GM12875 (cell line): ENCODE measurements at regions not wholly inside any gene's neighbourhood (a gene's known extent, or its start where the extent isn't known, plus 50 kb on each side); places are given as distances from the start of the nearest gene placed in this dataset.
A peak's percentile ranks its signal among the peaks of the same experiment; 100 is the strongest.
"Not testable (repeated sequence)": the region's sequence is repeated elsewhere in the genome, so short reads cannot be mapped to it uniquely, and the experiment has no call there.

Experiments
- H3K4me3 ChIP-seq: one replicate; pipeline ENCODE4 v1.5.1; 2011; ENCODE audit warnings: low read depth, low read length, control low read depth
- CTCF ChIP-seq: IDR thresholded peaks from 2 replicates; pipeline ENCODE4 v1.5.1; 2011; ENCODE audit warnings: low read depth, mild to moderate bottlenecking, control low read depth, inconsistent platforms, low read length, moderate library complexity, borderline replicate concordance; ENCODE audit not compliant: insufficient read depth

GRCh38 chr11:45405916-45406670, 120.0 kb upstream of the SYT13 start:
- peak; percentile 18; the same call in 1 of the 2 replicates for TF ChIP-seq CTCF
- no peak overlapping the region for H3K4me3 ChIP-seq

GRCh38 chr11:45403521-45403920, 117.4 kb upstream of the SYT13 start:
- not testable (repeated sequence) for H3K4me3 ChIP-seq

- no peak overlapping the region for H3K4me3 ChIP-seq
- no peak for TF ChIP-seq CTCF
Measured at GRCh38 chr11:45402049-45402630, 116.0 kb upstream of the SYT13 start.

GRCh38 chr11:45400591-45400990, 114.5 kb upstream of the SYT13 start:
- no peak for TF ChIP-seq CTCF
- no peak overlapping the region for H3K4me3 ChIP-seq

GRCh38 chr11:45399166-45399565, 113.0 kb upstream of the SYT13 start:
- H3K4me3 ChIP-seq: no peak overlapping the region

GRCh38 chr11:45398325-45398724, 112.2 kb upstream of the SYT13 start:
- TF ChIP-seq CTCF: no peak
- H3K4me3 ChIP-seq: no peak overlapping the region

More at GRCh38 chr11:45399166-45399565, 113.0 kb upstream of the SYT13 start:
- TF ChIP-seq CTCF: no peak

GRCh38 chr11:45396394-45396793, 110.3 kb upstream of the SYT13 start:
- no peak overlapping the region for H3K4me3 ChIP-seq
- TF ChIP-seq CTCF: no peak
